ENCODE measurements at regions not wholly inside any gene's neighbourhood (a gene's known extent, or its start where the extent isn't known, plus 50 kb on each side); places are given as distances from the start of the nearest gene placed in this dataset.

DNA sequence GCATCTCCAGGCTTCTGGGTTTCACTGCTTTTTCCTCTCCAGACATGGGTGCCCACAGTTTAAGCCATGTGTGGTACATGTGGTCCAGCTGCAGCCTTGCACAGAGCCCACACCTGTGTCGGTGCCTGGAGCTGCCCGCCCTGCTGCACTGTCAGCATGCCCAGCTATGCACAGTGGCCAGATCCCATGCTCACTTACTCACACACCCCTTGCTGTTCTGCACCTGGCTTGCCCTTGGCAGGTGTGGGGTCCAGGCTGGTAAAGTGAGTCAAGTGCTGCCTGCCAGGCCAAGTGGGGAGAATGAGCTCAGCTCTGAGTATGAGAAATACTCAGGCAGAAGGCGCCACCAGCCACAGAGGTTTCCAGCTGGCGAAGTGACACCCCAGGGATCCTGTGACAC, 739.9 kb downstream of the CDH11 start:
- TF ChIP-seq, protein P1, sequence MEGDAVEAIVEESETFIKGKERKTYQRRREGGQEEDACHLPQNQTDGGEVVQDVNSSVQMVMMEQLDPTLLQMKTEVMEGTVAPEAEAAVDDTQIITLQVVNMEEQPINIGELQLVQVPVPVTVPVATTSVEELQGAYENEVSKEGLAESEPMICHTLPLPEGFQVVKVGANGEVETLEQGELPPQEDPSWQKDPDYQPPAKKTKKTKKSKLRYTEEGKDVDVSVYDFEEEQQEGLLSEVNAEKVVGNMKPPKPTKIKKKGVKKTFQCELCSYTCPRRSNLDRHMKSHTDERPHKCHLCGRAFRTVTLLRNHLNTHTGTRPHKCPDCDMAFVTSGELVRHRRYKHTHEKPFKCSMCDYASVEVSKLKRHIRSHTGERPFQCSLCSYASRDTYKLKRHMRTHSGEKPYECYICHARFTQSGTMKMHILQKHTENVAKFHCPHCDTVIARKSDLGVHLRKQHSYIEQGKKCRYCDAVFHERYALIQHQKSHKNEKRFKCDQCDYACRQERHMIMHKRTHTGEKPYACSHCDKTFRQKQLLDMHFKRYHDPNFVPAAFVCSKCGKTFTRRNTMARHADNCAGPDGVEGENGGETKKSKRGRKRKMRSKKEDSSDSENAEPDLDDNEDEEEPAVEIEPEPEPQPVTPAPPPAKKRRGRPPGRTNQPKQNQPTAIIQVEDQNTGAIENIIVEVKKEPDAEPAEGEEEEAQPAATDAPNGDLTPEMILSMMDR (conservative IDR thresholded peaks at IDR 0.05), result no peak
- TF ChIP-seq ZFX (IDR thresholded peaks at IDR 0.05), result no peak
- H3K27ac ChIP-seq, result no peak overlapping the region

DNA sequence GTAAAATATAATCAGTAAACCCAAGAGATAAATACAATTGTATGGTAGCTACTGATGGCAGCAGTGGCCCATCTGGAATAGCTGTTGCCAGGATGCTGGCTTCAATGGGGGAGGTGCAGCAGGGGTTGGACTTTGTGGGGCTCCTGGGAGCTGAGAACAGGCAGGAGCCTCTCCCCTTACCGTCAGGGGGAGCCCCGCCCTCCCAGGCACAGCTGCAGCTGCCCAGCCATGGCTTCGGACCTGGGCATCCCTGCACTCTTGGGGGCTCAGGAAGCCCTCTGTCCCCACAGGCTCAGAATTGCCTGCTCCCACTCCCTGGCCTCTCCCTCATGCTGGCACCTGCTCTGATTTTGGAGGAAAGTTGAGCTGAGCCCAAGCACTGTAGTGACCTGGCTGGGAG, 741.1 kb downstream of the CDH11 start:
- no peak overlapping the region for H3K27ac ChIP-seq
- TF ChIP-seq ZFX (IDR thresholded peaks at IDR 0.05), result no peak
- TF ChIP-seq, protein P1 (conservative IDR thresholded peaks at IDR 0.05), result no peak

DNA sequence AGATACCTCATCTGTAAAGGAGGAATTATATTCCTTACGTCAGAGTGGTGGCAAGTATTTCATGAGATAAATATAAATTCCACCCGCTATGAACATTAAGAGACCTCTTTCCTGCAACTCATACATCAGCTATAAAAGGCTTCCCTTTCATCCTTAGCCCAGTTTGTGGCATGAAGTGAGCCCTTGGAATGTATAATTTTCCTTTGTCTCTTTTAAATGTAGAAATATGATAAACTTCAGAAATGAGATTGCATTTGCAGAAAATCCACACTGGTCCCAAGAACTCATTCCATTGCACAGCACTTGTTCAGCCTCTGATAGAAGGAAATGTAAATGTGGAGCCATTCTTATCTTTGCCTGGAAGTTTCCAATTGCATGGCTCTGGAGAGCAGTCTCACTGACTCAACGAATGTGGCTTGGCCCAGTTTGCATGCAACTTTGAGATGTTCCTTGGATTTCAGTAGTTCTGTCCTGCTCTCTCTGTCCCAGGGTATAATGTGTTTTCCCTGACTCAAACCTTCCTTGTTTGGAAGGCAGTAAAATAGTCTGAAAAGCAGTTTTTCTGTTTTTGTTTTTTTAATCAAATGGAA, 746.4 kb downstream of the CDH11 start:
- TF ChIP-seq, protein P1 (conservative IDR thresholded peaks at IDR 0.05), result no peak
- no peak for TF ChIP-seq ZFX (IDR thresholded peaks at IDR 0.05)
- no peak overlapping the region for H3K27ac ChIP-seq

DNA sequence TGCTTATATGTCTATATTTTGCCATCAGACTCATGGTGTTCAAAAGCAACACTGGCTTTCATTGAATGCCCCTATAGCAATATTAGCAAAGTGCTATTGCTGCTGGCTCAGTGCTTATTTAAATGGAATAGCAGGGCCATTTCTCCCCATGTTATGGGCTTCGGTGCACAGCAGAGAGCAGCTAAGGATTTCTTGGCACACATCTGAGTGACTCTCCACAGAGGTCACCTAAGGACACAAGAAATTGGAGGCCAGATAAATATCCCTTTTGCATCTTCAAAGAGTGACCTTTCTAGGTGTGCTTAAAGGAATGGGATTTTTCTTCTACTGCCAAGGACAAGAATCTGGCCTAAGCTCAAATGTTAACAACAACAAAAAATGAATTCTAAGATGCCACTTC, 751.8 kb downstream of the CDH11 start:
- TF ChIP-seq ZFX (IDR thresholded peaks at IDR 0.05), result no peak
- TF ChIP-seq, protein P1 (conservative IDR thresholded peaks at IDR 0.05), result no peak

DNA sequence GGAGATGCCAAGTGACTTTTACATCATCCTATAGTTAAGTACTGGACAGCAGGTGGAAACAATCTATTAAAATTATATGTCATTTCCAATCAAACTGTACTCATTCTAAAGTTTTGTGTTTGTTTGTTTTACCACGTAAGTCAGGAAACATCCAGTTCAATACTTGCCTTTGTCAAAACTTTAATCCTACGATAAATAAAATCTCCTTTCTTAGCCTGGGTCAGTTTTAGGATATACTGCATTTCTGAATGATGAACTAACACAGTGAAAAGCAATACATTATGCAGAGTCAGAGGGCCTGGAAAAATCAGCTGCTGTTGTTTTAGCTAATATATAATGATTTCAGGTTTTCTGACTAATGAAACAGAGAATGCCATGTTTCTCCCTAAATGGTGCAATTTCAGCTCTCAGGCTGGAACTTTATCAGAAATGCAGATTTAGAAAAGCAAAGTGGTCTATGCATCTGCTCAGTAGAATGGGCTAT, 756.4 kb downstream of the CDH11 start:
- no peak for TF ChIP-seq ZFX (IDR thresholded peaks at IDR 0.05)
- TF ChIP-seq, protein P1 (conservative IDR thresholded peaks at IDR 0.05), result no peak
- H3K27ac ChIP-seq, result no peak overlapping the region

More for the DNA sequence above, 751.8 kb downstream of the CDH11 start:
- no peak overlapping the region for H3K27ac ChIP-seq

DNA sequence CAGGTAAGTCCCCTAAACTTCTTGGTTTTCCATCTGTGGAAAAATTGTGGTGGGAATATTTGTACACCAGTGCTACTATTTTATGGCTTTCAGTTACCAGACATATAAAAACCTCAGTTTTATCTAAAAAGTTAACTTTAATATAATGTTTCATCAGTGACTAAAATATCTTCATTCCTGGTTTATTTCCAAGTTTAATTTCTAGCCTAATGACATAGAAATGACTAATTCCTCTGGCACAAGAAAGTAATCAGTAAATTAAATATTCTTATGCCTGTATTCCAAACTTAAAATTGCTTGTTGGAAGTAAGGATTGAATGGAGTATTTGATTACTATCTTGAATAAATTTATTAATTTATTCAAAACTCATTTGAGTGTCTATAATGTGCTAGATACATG, 757.0 kb downstream of the CDH11 start:
- TF ChIP-seq, protein P1 (conservative IDR thresholded peaks at IDR 0.05), result no peak
- no peak for TF ChIP-seq ZFX (IDR thresholded peaks at IDR 0.05)
- H3K27ac ChIP-seq, result no peak overlapping the region

DNA sequence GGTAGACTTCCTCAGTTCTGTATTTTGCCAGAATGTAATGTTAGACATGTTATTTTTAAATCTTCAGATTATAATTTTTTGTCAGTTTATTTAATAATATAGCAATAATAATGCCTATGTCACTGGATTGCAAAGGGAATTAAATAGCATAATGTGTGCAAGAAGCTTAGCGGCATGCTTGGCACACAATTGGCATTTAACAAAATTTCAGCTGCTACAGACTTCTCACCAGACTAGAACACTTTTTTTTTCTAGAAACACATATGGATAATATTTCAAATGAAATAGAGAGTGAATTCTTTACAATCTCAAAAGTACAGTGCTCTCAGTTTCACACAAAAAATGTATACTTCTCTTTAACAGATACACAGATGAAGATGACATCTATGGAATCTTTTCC, 757.4 kb downstream of the CDH11 start:
- no peak overlapping the region for H3K27ac ChIP-seq
- TF ChIP-seq ZFX (IDR thresholded peaks at IDR 0.05), result no peak
- TF ChIP-seq, protein P1 (conservative IDR thresholded peaks at IDR 0.05), result no peak

All from C4-2B (cell line).